ENCODE measurements at regions not wholly inside any gene's neighbourhood (a gene's known extent, or its start where the extent isn't known, plus 50 kb on each side); places are given as distances from the start of the nearest gene placed in this dataset.

- TF ChIP-seq POLR2A (IDR thresholded peaks at IDR 0.05; ENCODE audit: extremely low read depth, insufficient read length), result no peak
- no peak for TF ChIP-seq MYC (IDR thresholded peaks at IDR 0.05; ENCODE audit: low read depth, low read length)
- TF ChIP-seq CTCF (IDR thresholded peaks at IDR 0.05; ENCODE audit: low read depth, low read length), result no peak
- no peak for TF ChIP-seq MAX (IDR thresholded peaks at IDR 0.05; ENCODE audit: low read depth, low read length)
Observed at GRCh38 chr17:73956169-73956568, 247.3 kb upstream of the RPL38 start.
